Left cardiac atrium (tissue), 4 donors: ENCODE measurements at regions not wholly inside any gene's neighbourhood (a gene's known extent, or its start where the extent isn't known, plus 50 kb on each side); places are given as distances from the start of the nearest gene placed in this dataset.
A peak's percentile ranks its signal among the peaks of the same experiment; 100 is the strongest.
"Not testable (repeated sequence)": the region's sequence is repeated elsewhere in the genome, so short reads cannot be mapped to it uniquely, and the experiment has no call there.

Experiments
- ATAC-seq, 2 donors: fragments of 200-7000 bp; cut with Tn5 transposase; one replicate each; pipeline ENCODE4 v1.9.1; 2020; ENCODE audit warnings: mild to moderate bottlenecking in 2 of 2, moderate library complexity in 2 of 2
- DNase-seq: peaks from one replicate; pipeline ENCODE4 v3.0.0-alpha.2; 2020
- intact Hi-C, 2 donors: fragments of 100-400 bp; cut with DNase I; formaldehyde crosslinking; loops; one replicate each; pipeline versions ENCODE4 v1.14.1 to v1.15.1; 2022 to 2023
- donor health status: DM: no; HTN: yes; CAD: no.
- donor health status: DM: no; HTN: yes; CAD: no; lungs with severe emphysema.
- donor health status: DM: yes; HTN: yes; CAD: no.
- donor health status: Dilated cardiomyopathy.

DNA sequence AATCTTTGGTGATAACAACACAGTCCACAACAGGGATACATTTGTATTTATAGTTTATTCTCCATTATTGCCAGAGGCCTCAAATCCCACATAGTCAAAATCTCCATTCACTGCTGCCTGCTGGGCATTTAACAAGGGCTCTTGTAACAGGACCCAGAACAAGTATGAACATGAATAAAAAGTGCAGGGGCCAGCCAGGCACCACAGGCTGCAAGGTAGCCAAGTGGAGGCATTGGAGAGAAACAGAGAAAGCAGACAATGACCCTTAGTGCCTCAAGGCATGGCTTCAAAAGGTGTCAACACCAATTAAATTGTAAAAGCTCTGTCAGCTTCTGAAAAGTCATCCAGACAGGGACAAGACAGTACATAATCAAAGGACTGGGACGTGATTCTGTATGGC is 116.8 kb downstream of the ATP6V1G3 start:
- ATAC-seq (no peak), DNase-seq (no peak)
- intact Hi-C loops, result no loop called here

DNA sequence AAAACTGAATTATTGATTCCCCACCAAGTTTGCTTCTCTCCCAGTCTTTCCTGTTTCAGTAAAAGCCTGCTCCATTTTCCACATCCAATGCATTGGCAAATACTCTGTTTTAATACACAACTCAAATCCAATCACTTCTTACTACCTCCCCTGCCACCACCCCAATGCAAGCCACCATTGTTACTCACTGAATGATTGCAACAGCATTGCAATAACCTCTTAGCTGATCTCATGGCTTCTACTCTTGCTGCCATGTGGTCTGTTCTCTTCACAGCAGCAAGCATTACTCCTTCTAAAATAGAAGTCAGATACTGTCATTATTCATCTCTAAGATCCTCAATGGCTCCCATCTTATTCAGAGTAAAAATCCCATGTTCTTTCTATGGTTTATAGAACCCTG is 123.4 kb downstream of the ATP6V1G3 start:
- DNase-seq (no peak), ATAC-seq (no peak)
- intact Hi-C loops, result no loop called here

DNA sequence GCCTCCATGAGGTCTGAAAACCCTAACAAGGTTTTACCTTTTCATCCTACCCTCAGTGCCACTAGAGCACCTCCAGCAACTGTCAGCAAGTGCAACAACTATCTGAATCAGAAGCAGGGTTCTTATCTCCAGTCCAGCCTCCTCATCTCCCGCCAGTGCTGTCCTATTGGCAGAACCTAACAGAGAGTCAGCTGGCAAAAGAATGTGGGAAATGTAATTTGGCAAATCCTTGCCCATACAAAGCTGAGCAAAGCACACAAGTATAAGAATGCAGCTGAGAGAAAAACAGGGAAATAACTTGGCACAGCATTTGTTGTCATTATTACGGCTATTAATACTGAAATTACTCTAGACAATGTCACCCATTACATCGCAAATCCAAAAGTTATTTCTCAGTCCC is 124.2 kb downstream of the ATP6V1G3 start:
- no peak for DNase-seq
- intact Hi-C loops, result no loop called here
- peak in 1 of 2 donors; percentile 84 for ATAC-seq

DNA sequence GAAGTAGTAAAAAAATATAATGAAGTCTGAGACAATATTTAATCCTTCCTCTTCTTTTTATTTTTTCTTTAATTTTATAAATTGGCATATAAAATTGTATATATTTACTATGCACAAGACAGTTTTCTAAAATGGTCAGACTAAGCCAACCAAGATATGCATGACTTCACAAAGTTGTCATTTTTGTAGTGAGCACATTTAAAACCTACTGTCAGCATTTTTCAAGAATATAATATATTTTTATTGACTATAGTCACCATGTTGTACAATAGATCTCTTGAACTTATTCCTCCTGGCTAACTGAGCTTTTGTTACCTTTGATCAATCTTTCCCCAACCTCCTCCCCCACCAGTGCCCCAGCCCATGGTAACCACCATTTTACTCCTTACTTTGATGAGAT is 129.2 kb downstream of the ATP6V1G3 start:
- ATAC-seq (no peak), DNase-seq (no peak)
- intact Hi-C loops, result no loop called here

DNA sequence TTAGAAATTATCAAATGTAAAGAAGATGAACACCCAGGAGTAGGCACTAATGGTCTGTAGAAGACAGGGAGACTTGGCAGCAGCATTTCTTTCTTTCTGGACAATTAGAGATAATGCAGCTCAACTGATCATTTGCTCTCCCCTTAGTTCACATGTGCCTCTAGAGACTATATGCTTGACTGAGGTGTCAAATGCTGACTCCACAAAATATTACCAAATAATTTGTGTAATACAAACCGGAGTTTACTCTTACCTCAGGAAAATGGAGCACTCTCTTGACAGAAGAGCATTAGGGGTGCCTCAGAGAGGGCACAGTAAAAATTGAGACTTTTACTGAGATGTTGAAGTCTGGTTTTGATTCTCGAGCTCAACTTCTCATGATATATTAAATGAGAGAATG is 131.8 kb downstream of the ATP6V1G3 start:
- ATAC-seq (no peak), DNase-seq (no peak)
- intact Hi-C loops, result no loop called here

DNA sequence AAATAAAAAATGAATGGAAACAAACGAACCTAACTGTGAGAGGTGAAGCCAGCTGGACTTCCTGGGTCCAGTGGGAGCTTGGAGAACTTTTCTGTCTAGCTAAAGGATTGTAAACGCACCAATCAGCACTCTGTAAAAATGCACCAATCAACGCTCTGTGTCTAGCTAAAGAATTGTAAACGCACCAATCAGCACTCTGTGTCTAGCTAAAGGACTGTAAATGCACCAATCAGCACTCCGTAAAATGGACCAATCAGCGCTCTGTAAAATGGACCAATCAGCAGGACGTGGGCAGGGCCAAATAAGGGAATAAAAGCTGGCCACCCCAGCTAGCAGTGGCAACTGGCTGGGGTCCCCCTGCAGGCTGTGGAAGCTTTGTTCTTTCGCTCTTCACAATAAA is 135.8 kb downstream of the ATP6V1G3 start:
- ATAC-seq, intact Hi-C loops, DNase-seq: not testable (repeated sequence)

DNA sequence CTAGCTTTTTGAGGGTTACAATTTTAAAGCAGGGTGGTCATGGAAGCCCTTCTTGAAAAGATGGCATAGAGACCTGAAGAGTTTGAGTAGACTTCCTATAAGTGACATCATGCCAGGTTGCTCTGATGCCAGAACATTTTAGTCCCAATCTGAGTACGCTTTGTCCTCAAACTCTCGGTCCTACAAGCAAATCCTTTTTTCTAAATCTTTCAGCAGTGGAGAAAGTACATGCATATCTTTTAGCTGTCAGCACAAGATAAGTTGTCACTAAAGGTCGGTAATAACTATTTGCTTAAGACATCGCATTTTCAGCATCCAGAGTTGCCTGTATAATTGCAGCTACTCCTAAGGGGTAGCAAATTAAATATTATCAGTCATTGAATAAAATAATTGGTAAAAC is 140.4 kb downstream of the ATP6V1G3 start:
- DNase-seq, result no peak
- intact Hi-C loops, result no loop called here
- ATAC-seq, result no peak

DNA sequence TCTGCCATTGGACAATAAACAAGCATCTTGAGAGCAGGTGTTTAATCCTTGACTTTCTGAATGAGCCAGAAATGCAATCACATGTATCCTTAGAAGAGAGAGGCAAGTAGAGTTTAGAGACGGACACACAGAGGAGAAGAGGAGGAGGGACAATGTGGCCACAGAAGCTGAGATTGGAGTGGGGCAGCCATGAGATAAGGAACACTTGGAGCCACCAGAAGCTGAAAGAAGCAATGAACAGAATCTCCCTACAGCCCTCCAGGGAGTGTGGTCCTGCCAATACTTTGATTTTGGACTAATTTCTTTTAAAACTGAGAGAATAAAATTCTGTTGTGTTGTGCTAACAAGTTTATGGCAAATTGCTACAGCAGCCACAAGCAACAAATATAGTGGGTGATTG is 141.0 kb downstream of the ATP6V1G3 start:
- intact Hi-C loops, result no loop called here
- ATAC-seq (no peak), DNase-seq (no peak)

DNA sequence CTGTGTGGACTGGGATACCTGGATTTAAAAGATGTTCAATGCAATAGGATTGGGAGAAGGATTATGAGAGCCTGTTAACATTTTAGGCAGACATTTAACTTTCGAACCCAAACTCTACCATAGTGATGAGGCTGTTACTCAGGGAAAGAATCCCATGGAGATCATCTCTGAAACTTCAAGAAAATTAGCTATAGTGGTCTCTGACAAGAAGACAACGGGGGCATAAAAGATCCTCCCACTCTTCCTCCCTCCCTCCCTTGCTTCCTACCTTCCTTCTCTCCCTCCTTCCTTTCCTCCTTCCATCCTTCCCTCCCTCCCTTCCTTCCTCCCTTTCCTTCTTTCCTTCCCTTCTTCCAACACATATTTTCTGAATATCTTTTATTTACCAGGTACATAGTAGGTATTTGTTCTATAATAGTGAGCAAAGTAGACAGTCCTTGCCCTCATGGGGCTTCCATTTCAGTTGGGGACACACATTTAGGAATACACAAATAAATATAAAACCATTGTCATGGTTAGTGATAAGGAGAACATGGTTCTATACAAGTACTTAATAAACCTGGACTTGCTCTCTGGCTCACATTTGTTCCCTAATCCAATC is 143.2 kb downstream of the ATP6V1G3 start:
- DNase-seq (no peak), ATAC-seq (no peak)
- intact Hi-C loops, result no loop called here

DNA sequence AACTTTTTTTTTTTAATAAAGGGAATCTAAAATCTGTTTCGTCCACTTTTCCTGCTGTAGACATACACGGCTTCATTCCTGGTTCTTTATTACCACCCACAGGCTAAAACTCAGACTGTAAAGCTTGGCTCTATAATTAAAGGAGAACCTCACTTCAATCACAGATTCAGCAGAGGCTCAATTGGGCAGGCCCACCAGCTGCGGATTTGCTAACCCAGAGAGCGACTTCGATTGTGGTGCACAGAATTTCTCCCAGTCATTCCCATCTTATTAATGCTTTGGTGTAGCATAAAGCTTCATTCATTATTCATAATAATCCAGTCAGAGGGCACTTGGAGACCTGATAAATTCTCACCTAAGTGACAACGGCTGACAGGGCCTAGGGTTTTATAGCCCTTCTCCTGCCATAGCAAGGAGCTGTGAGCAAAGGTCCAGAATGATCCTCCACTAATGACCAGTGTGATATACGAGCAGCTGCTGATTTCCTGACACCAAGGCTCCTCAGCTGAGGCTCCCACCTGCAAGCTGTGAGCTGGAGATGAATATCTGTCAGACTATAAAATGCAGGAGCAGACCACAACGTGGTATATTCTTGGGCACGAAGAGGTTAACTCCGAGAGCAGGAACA is 149.0 kb downstream of the ATP6V1G3 start:
- DNase-seq (no peak), ATAC-seq (no peak)
- intact Hi-C loops, result no loop called here

DNA sequence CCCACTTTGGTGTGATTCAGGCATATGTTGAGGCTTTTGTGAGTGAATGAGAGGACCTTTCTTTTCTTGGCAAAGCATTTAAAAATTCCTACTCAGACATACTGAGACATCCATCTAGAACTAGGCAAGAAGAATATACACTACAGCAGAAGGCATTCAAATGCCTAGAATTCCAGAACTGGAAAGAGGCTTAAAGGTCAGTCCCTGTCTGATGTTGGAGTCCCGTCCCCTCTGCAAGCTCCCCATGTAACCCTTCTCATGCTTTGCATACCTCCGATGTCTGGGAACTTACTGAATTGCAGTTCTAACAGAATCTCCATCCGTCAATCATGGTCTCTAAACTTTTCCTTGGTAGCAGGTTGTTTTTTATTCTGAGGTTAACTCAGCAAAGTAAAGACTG is 152.9 kb downstream of the ATP6V1G3 start:
- ATAC-seq (no peak), DNase-seq (no peak)
- intact Hi-C loops, result no loop called here

DNA sequence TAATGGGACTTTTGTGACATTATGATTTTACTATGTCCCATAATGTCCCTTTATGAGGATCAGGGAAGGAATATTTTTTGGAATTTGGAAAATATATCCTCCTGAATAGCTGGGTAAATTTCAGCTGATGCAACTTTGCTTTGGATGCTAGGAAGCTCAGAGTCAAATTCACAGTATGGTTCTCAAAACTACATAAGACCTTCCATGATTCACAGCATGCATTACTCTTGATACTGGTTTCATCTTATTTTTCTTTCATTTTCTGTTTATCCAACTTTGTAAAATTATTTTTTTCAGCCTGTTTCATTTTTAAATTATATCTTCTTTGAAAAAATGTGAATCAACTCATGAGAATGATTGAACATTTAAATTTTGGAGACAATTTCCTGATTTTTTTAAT is 160.2 kb downstream of the ATP6V1G3 start:
- DNase-seq, result no peak
- intact Hi-C loops, result no loop called here
- ATAC-seq, result no peak

DNA sequence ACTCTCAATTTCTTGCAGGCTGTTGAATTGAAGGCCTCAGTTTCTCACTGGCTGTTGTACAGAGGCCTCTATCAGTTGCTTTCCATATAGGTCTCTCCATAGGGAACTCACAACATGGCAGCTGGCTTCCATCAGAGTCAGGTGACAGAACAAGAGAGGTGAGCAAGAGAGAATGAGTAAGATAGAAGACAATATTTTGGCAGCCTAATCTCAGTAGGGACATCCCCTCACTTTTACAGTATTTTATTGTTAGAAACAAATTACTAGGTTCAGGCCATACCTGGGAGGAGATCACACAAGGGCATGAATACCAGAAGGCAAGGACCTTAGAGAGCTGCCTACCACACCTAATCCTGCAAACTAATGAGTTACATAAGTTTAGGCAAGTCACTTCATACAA is 162.8 kb downstream of the ATP6V1G3 start:
- DNase-seq (no peak), ATAC-seq (no peak)
- intact Hi-C loops, result no loop called here

DNA sequence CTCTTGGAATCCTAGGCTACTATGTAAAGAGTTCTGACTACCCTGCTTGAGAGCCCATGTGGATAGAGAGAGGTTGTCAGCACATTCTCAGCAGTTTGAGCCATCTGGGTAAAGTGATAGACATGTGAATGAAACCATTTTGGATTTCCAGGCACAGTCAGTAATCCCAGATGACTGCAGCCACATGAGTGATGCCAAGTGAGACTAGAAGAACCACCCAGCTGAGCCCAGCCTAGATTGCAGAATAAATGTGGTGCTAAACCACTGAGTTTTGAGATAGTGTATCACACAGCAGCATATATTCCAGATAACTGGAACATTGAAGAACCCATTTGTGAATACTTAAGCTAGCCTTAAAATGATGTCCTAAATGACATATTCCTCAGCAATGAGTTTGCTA is 166.2 kb downstream of the ATP6V1G3 start:
- intact Hi-C loops, result no loop called here
- DNase-seq (no peak), ATAC-seq (no peak)

DNA sequence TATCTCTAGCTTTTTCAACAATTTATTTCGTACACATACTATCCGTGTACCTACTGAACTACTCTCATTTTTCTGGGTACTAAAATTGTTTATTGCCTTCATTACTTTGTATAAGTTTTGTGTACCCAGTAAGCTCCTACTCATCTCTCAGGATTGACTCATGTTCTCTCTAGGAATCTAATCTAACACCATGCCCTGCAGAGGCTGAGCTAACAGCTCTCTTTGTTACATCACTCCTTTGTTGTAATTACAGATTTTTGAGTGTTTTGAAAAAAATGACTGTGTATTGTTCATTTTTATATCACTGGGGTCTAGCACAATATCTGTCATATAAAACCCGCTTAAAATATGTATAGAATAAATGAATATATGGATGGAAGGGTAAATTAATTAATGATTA is 167.1 kb downstream of the ATP6V1G3 start:
- DNase-seq (no peak), ATAC-seq (no peak)
- intact Hi-C loops, result no loop called here
